Psoas muscle (tissue), 7 donors: ENCODE measurements at regions not wholly inside any gene's neighbourhood (a gene's known extent, or its start where the extent isn't known, plus 50 kb on each side); places are given as distances from the start of the nearest gene placed in this dataset.

Experiments
- ATAC-seq, 4 donors: fragments of 200-7000 bp; cut with Tn5 transposase; one replicate each; pipeline ENCODE4 v1.9.1; 2020; ENCODE audit warnings: moderate library complexity in 3 of 4, mild to moderate bottlenecking in 2 of 4
- DNase-seq, 2 donors: peaks; one replicate each; pipeline ENCODE4 v3.0.0-alpha.2; 2020
- H3K27ac ChIP-seq: fragments of 200-600 bp; one replicate; pipeline ENCODE4 v1.8.0; 2022
- H3K27me3 ChIP-seq, 3 donors: fragments of 200-600 bp in 1 of 3; one replicate each; pipeline versions ENCODE4 v1.6.1 to v1.8.0; 2013 to 2022; ENCODE audit warnings: low read length in 2 of 3, mild to moderate bottlenecking in 2 of 3, moderate library complexity in 1 of 3; ENCODE audit not compliant: insufficient read depth in 3 of 3
- H3K36me3 ChIP-seq, 2 donors: fragments of 200-600 bp in 1 of 2; one replicate each; pipeline versions ENCODE4 v1.6.1 to v1.8.0; 2013 to 2022; ENCODE audit warnings: low read depth in 1 of 2, mild to moderate bottlenecking in 1 of 2, moderate library complexity in 1 of 2; ENCODE audit not compliant: insufficient read depth in 1 of 2
- H3K4me1 ChIP-seq: fragments of 200-600 bp; one replicate; pipeline ENCODE4 v1.8.0; 2022
- H3K4me3 ChIP-seq: fragments of 200-600 bp; one replicate; pipeline ENCODE4 v1.8.0; 2022; ENCODE audit warnings: mild to moderate bottlenecking
- H3K9me3 ChIP-seq: fragments of 200-600 bp; one replicate; pipeline ENCODE4 v1.8.0; 2022
- CTCF ChIP-seq: fragments of 200-600 bp; IDR thresholded peaks from one replicate; pipeline ENCODE4 v1.8.0; 2022; ENCODE audit warnings: antibody characterized with exemption
- WGBS, 3 donors: extraction: QIAGEN DNeasy Blood & Tissue Kit; methylation state at CpG; one replicate each; pipeline versions ENCODE4 v1.1.6 to v1.1.7; 2013; 5-methylcytosine and 5-hydroxymethylcytosine counted together
- intact Hi-C, 2 donors: fragments of 100-400 bp; cut with DNase I; formaldehyde crosslinking; loops; one replicate each; pipeline versions ENCODE4 v1.11.0 to v1.14.2; 2022
- donor health status: healthy with polysubstance abuse.
- donor health status: DM: no; HTN: no; CAD: no; lungs with moderate emphysema.
- donor health status: Bipolar disorder and iron deficiency.
- donor health status: healthy.
- donor health status: DM: yes; HTN: yes; CAD: no.
- donor health status: DM: no; HTN: no; CAD: no.
- donor health status: DM: yes; HTN: yes; CAD: no.

GRCh38 chr14:63795532-63795931, 57.3 kb upstream of the SYNE2 start:
- ATAC-seq, result no peak
- no peak overlapping the region for H3K27ac ChIP-seq
- no peaks in the 10 kb centered on the region for H3K4me1 ChIP-seq
- H3K4me3 ChIP-seq, result no peak overlapping the region
- DNase-seq, result no peak
- no peaks in the 10 kb centered on the region for H3K9me3 ChIP-seq
- H3K27me3 ChIP-seq, result no peaks in the 10 kb centered on the region
- intact Hi-C loops, result loop anchor here in 1 of 2 donors (5.0 kb wide), 1 partner anchor 507 kb away; no protein-coding TSS in a partner anchor
- 33 to 53% (median 34%) methylated on average over 2 of the region's 2 CpGs for WGBS, 3 donors
- no peak for TF ChIP-seq CTCF
- H3K36me3 ChIP-seq, result no peaks in the 10 kb centered on the region

GRCh38 chr14:63800083-63800482, 52.7 kb upstream of the SYNE2 start:
- H3K36me3 ChIP-seq, result no peaks in the 10 kb centered on the region
- no peak for ATAC-seq
- no peaks in the 10 kb centered on the region for H3K27me3 ChIP-seq
- peak overlapping the region; percentile 21 for H3K4me3 ChIP-seq
- H3K4me1 ChIP-seq, result no peaks in the 10 kb centered on the region
- WGBS, 3 donors, result 35 to 54% (median 46%) methylated on average over 2 of the region's 2 CpGs
- intact Hi-C loops, result no loop called here
- DNase-seq, result no peak
- no peaks in the 10 kb centered on the region for H3K9me3 ChIP-seq
- TF ChIP-seq CTCF, result no peak
- H3K27ac ChIP-seq, result no peak overlapping the region

GRCh38 chr14:63800651-63801375, 52.0 kb upstream of the SYNE2 start:
- 74 to 78% (median 75%) methylated on average over 3 of the region's 3 CpGs for WGBS, 3 donors
- intact Hi-C loops, result no loop called here

More at GRCh38 chr14:63800651-63801375, 52.0 kb upstream of the SYNE2 start:
- no peaks in the 10 kb centered on the region for H3K27me3 ChIP-seq
- TF ChIP-seq CTCF, result no peak
- no peak overlapping the region for H3K4me3 ChIP-seq
- H3K4me1 ChIP-seq, result no peaks in the 10 kb centered on the region
- no peaks in the 10 kb centered on the region for H3K9me3 ChIP-seq
- DNase-seq, result no peak
- no peaks in the 10 kb centered on the region for H3K36me3 ChIP-seq
- ATAC-seq, result no peak
- H3K27ac ChIP-seq, result no peak overlapping the region
